GM12874 (cell line): ENCODE measurements at regions not wholly inside any gene's neighbourhood (a gene's known extent, or its start where the extent isn't known, plus 50 kb on each side); places are given as distances from the start of the nearest gene placed in this dataset.

Source experiments
- TF ChIP-seq, protein P1 (sequence below): IDR thresholded peaks from 2 replicates; pipeline ENCODE4 v1.5.1; 2011; ENCODE audit warnings: low read depth, mild to moderate bottlenecking, control low read depth, low read length, moderate library complexity; ENCODE audit not compliant: insufficient read depth

DNA sequence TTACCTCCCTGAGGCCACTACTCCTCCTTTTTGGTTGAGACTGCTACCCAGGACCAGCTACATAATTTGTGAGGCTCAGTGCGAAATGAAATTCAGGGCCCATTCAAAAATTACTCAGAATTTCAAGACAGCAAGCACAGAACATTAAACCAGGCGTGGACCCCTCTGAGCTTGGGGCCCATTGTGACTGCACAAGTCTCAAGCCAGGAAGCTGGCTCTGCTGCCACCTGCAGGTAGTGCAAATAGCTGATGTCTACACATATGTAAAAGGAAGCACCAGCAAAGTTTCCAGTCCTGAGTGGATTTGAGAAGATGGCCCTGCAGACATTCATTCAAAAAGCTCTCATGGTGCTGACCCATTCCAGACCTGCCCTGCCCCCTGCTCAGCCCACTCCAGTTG lies 213.4 kb upstream of the LNX1 start:
- TF ChIP-seq, protein P1, sequence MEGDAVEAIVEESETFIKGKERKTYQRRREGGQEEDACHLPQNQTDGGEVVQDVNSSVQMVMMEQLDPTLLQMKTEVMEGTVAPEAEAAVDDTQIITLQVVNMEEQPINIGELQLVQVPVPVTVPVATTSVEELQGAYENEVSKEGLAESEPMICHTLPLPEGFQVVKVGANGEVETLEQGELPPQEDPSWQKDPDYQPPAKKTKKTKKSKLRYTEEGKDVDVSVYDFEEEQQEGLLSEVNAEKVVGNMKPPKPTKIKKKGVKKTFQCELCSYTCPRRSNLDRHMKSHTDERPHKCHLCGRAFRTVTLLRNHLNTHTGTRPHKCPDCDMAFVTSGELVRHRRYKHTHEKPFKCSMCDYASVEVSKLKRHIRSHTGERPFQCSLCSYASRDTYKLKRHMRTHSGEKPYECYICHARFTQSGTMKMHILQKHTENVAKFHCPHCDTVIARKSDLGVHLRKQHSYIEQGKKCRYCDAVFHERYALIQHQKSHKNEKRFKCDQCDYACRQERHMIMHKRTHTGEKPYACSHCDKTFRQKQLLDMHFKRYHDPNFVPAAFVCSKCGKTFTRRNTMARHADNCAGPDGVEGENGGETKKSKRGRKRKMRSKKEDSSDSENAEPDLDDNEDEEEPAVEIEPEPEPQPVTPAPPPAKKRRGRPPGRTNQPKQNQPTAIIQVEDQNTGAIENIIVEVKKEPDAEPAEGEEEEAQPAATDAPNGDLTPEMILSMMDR: peak; percentile 69

DNA sequence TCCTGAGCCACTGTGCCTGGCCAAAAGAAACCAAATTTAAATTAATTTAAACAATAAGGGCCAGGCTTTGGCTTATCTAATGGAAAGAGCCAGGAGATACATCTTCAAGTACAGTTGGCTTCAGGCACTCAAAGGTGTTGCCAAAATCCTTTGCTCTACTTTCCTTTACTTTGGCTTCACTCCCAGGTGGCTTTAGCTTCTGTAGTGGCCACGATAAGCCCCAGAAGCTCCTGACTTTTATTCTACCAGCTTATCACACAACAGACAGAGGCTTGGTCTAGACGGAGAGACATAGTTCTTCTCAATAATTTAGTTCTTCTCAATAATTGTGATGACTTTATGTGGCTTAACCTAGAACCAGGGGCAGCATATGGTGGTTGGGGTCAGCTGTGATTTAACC lies 211.2 kb upstream of the LNX1 start:
- TF ChIP-seq, protein P1: no peak

DNA sequence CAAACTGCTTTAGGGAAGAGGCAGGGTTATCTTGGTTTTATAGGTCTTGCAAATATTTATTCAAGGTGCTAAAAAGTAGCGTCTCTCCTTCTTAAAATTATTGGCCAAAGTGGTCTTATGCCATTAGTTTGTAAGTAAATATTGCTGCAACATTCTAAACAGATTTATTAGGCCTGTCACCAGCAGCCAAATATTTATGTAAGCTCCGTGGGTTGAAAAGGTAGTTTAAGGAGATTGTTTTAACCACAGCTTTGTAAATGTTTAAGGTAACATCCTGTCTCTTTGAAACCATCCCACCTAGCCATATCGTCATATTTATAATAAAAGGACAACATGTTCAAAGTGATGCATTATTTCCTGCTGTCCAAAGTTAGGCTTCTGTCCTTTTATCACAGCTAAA lies 210.1 kb upstream of the LNX1 start:
- TF ChIP-seq, protein P1: no peak

DNA sequence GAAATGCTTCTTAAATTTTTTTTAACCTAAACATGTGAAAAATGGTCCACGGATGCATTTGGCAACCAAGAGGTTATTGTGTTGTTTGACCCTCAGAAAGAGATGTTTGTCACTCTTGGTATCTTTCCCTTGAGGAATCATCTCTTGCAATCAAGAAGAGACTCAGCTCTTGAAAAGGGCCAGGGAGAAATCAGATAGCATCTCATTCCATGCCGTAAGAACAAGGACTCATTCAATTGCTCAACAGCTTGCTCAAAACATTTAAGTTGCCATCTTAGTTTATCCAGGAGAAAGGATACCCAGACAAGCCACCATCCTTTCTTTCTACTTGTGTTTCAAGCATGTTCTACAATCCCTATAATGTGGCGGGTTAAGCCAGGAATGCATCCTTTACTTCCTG lies 209.5 kb upstream of the LNX1 start:
- TF ChIP-seq, protein P1: no peak

DNA sequence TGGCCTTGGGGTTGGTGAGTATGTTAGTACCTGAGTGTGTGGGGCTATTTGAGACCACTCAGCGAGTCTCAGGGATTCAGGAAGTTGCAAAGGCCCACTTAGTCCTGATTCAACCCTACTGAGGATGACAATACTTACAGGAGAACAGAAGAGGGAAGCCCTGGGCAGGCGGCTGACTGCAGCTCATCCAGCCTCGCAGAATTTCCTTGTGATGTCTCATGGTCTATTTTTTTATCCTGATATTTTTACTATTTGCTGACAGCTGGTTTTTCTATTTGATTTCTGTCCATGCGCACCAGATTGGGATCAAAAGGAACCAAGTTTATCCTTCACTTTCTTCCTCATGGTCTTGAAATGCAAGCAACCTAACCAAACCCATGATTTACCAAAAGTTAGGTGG lies 201.8 kb upstream of the LNX1 start:
- TF ChIP-seq, protein P1: no peak

DNA sequence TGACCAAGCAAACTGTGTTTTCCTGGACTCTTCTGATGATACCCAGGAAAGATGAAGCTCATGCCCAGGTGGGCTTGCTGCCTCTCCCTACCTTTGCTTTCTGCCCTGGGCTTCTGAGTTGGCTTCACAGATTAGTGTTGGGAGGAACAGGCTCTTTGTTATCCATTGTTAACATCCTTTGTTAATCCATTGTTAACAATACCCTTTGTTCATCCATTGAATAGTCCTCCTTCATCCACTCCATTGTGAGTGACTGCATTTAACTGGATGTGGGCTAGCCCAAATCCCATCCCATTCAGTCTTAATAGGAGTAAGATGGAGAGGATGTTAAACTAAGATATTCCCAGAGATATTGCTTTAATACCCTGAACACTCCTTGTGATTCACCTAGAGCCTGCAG lies 199.0 kb upstream of the LNX1 start:
- TF ChIP-seq, protein P1: no peak

DNA sequence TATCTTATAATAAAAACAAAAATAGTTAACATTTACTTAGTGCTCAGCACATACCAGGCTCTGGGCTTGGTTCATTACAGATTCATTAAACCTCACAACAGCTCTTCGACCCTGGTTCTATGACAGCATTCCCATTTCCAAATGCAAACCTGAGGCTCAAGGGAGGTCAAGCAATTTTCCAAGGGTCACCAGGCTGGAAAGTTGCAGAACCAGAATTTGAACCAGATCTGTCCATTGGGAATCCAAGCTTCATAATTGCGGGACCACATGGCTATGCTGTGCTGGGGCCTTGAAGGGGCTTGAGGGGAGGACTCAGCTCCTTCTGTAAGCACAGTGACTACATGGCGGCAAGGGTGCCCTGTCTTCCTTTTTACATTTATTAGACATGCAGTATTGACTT lies 197.3 kb upstream of the LNX1 start:
- TF ChIP-seq, protein P1: no peak

DNA sequence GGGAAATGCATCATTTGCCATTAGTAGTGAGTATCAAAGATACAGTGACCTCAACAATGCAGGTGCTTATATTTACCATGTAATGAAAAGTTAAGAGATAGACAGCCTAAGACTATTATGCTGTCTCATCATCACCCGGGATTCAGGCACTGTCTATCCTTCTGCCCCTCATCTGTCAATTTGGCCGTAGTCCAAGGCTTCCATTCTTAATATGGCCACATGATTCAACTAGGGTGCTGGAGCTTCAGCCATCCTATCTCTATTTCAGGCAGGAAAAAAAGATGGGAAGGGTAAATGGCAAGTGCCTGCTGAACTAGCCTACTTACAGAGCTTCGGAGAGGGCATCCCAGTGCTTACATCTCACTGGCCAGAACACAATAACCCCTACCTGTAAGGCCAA lies 196.7 kb upstream of the LNX1 start:
- TF ChIP-seq, protein P1: no peak
